Ishikawa (cell line): ENCODE measurements at regions not wholly inside any gene's neighbourhood (a gene's known extent, or its start where the extent isn't known, plus 50 kb on each side); places are given as distances from the start of the nearest gene placed in this dataset.

Experiments
- CEBPB ChIP-seq: IDR thresholded peaks from 2 replicates; pipeline ENCODE4 v1.6.1; 2012
- CREB1 ChIP-seq: IDR thresholded peaks from 2 replicates; pipeline ENCODE4 v1.6.1; 2012; ENCODE audit warnings: low read depth
- EGR1 ChIP-seq: IDR thresholded peaks from 2 replicates; pipeline ENCODE4 v1.6.1; 2012
- EP300 ChIP-seq: IDR thresholded peaks from 2 replicates; pipeline ENCODE4 v1.6.1; 2012; ENCODE audit warnings: borderline replicate concordance
- FOXM1 ChIP-seq: IDR thresholded peaks from 2 replicates; pipeline ENCODE4 v1.6.1; 2012; ENCODE audit warnings: low read depth, borderline replicate concordance
- MAX ChIP-seq: IDR thresholded peaks from 2 replicates; pipeline ENCODE4 v1.6.1; 2012
- NFIC ChIP-seq: IDR thresholded peaks from 2 replicates; pipeline ENCODE4 v1.6.1; 2012
- RAD21 ChIP-seq: IDR thresholded peaks from 2 replicates; pipeline ENCODE4 v1.6.1; 2012; ENCODE audit warnings: low read depth
- TAF1 ChIP-seq: IDR thresholded peaks from 2 replicates; pipeline ENCODE4 v1.6.1; 2012; ENCODE audit warnings: low read depth, mild to moderate bottlenecking
- TCF12 ChIP-seq: IDR thresholded peaks from 2 replicates; pipeline ENCODE4 v1.6.1; 2012; ENCODE audit warnings: low read depth
- TEAD4 ChIP-seq: IDR thresholded peaks from 2 replicates; pipeline ENCODE4 v1.6.1; 2012
- USF1 ChIP-seq: IDR thresholded peaks from 2 replicates; pipeline ENCODE4 v1.6.1; 2012
- YY1 ChIP-seq: IDR thresholded peaks from 2 replicates; pipeline ENCODE4 v1.6.1; 2012; ENCODE audit warnings: low read depth
- ZBTB7A ChIP-seq: IDR thresholded peaks from 2 replicates; pipeline ENCODE4 v1.6.1; 2012; ENCODE audit warnings: low read depth
- TF ChIP-seq, protein P1 (sequence below): IDR thresholded peaks from 2 replicates; pipeline ENCODE4 v1.6.1; 2012; ENCODE audit warnings: low read depth, mild to moderate bottlenecking

DNA sequence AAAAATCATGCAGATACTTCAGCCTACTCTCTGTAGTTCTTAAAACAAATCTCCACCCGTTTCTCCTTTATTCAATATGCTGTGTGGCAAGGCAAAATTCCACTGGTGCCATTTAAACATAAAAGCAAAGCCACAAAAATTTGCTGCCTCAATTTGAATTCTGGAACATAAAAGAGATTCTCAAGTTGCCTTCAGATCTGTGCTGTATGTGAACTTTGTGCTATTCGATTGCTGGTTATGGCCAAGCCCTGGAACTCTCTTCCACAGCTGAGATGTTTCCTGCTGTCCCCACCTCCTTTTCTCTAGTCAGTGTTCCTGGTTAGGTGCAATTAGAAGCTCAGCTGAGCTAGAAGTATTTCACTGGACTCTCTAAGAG, 395.3 kb upstream of the BTBD3 start:
- TF ChIP-seq EP300 = no peak
- TF ChIP-seq EGR1 = no peak
- TF ChIP-seq FOXM1 = no peak
- no peak for TF ChIP-seq CEBPB
- TF ChIP-seq, protein P1, sequence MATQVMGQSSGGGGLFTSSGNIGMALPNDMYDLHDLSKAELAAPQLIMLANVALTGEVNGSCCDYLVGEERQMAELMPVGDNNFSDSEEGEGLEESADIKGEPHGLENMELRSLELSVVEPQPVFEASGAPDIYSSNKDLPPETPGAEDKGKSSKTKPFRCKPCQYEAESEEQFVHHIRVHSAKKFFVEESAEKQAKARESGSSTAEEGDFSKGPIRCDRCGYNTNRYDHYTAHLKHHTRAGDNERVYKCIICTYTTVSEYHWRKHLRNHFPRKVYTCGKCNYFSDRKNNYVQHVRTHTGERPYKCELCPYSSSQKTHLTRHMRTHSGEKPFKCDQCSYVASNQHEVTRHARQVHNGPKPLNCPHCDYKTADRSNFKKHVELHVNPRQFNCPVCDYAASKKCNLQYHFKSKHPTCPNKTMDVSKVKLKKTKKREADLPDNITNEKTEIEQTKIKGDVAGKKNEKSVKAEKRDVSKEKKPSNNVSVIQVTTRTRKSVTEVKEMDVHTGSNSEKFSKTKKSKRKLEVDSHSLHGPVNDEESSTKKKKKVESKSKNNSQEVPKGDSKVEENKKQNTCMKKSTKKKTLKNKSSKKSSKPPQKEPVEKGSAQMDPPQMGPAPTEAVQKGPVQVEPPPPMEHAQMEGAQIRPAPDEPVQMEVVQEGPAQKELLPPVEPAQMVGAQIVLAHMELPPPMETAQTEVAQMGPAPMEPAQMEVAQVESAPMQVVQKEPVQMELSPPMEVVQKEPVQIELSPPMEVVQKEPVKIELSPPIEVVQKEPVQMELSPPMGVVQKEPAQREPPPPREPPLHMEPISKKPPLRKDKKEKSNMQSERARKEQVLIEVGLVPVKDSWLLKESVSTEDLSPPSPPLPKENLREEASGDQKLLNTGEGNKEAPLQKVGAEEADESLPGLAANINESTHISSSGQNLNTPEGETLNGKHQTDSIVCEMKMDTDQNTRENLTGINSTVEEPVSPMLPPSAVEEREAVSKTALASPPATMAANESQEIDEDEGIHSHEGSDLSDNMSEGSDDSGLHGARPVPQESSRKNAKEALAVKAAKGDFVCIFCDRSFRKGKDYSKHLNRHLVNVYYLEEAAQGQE = no peak
- TF ChIP-seq USF1 = no peak
- no peak for TF ChIP-seq ZBTB7A
- no peak for TF ChIP-seq TCF12
- TF ChIP-seq MAX = no peak
- TF ChIP-seq YY1 = no peak
- TF ChIP-seq TEAD4 = no peak
- TF ChIP-seq CREB1 = no peak
- TF ChIP-seq TAF1 = no peak

DNA sequence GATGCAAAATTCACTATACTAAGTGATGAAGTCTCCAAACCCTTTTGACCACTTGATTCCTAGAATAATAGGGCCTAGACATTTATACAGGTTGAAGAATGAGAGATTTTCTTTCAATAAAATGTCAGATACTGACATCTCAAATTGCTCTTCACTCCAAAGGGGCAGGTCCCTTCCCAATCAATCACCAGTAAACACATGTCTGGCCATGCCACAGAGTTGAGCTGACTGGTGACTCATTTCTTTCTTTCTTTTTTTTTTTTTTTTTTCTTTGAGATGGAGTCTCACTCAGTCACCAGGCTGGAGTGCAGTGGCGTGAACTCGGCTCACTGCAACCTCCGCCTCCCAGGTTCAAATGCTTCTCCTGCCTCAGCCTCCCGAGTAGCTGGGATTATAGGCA, 388.6 kb upstream of the BTBD3 start:
- TF ChIP-seq TAF1 (no peak), CREB1 (no peak), TEAD4 (no peak), YY1 (no peak), USF1 (no peak), CEBPB (no peak), TCF12 (no peak), MAX (no peak), EGR1 (no peak), FOXM1 (no peak), RAD21 (no peak)
- TF ChIP-seq, protein P1 = no peak

DNA sequence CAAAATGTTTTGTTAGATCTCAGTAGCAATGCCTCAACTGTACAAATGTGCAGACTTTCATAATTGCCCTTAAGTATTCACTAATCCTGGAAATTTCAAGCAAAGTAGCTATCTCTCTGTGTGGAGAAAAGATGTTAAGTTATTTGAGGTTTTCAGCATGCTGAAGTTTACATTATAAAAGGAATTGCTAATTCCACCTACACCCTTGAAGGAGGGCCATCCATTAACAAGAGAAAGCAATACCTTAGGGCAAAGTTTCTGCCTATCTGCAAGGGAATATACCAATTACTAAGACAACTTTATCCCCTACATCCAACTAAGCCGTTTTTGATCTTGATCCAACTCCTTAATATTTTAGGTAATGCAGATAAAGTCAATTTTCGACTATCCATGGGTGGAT, 380.7 kb upstream of the BTBD3 start:
- TF ChIP-seq TEAD4 (no peak), EGR1 (no peak), ZBTB7A (no peak), TAF1 (no peak), NFIC (no peak), CEBPB (no peak)
- TF ChIP-seq, protein P1 = no peak

DNA sequence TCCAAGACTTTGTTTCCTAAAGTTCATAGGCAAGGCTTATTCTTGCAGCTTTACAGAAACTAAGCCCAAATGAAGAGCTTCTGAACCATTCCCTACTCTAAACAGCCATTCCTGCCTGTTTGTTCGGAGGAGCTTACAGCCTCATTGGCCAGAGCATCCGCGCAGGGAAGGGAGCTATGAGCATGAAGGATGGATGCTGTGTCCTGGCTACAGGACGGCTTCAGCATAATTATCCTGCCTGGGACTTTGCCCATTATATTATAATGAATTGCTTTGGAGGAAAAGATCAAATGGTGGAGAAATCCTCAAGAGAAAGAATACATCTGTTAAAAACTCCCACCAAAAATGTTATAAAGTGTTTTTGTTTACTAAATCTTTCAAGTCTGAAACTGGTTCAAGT, 378.2 kb upstream of the BTBD3 start:
- TF ChIP-seq CEBPB (no peak), TEAD4 (no peak), YY1 (no peak), FOXM1 (no peak), NFIC (no peak), EP300 (no peak), EGR1 (no peak), TCF12 (no peak), TAF1 (no peak), CREB1 (no peak), MAX (no peak), USF1 (no peak), RAD21 (no peak)
